ENCODE measurements at regions not wholly inside any gene's neighbourhood (a gene's known extent, or its start where the extent isn't known, plus 50 kb on each side); places are given as distances from the start of the nearest gene placed in this dataset.

- TF ChIP-seq EZH2 (IDR thresholded peaks at IDR 0.05; ENCODE audit: low read depth): no peak
- TF ChIP-seq CTCF (conservative IDR thresholded peaks at IDR 0.05): no peak
These were observed 254.0 kb downstream of the RPS24 start for GRCh38 chr10:78287618-78288017.

All from PC-9 (cell line).